Gastrocnemius medialis (tissue), 4 donors: ENCODE measurements at regions not wholly inside any gene's neighbourhood (a gene's known extent, or its start where the extent isn't known, plus 50 kb on each side); places are given as distances from the start of the nearest gene placed in this dataset.
"Not testable (repeated sequence)": the region's sequence is repeated elsewhere in the genome, so short reads cannot be mapped to it uniquely, and the experiment has no call there.

Source experiments
- ATAC-seq, 2 donors: fragments of 150-250 bp; one replicate each; pipeline ENCODE4 v1.9.1; 2016
- DNase-seq, 2 donors: peaks; one replicate each; pipeline ENCODE4 v3.0.0-alpha.2; 2019
- H3K27ac ChIP-seq, 4 donors: fragments of 200-600 bp; sonication (generic); 1 replicate in 1 of 4; 2 replicates in 3 of 4; pipeline ENCODE4 v1.5.1; 2016 to 2018; ENCODE audit warnings: mild to moderate bottlenecking in 2 of 4, moderate library complexity in 1 of 4
- H3K27me3 ChIP-seq, 3 donors: fragments of 200-600 bp; sonication (generic) in 2 of 3; 1 replicate in 1 of 3; 2 replicates in 2 of 3; pipeline versions ENCODE4 v1.5.1 to v1.6.0; 2016 to 2019; ENCODE audit warnings: mild to moderate bottlenecking in 1 of 3, moderate library complexity in 1 of 3
- H3K36me3 ChIP-seq, 2 donors: fragments of 200-600 bp; sonication (generic) in 1 of 2; one replicate each; pipeline ENCODE4 v1.5.1; 2017 to 2018
- H3K4me1 ChIP-seq, 2 donors: fragments of 200-600 bp; sonication (generic) in 1 of 2; one replicate each; pipeline ENCODE4 v1.5.1; 2016 to 2017; ENCODE audit warnings: mild to moderate bottlenecking in 2 of 2
- H3K4me3 ChIP-seq, 4 donors: fragments of 200-600 bp; sonication (generic) in 3 of 4; 1 replicate in 1 of 4; 2 replicates in 3 of 4; pipeline ENCODE4 v1.5.1; 2016 to 2019; ENCODE audit warnings: mild to moderate bottlenecking in 2 of 4
- H3K9me3 ChIP-seq, 3 donors: fragments of 200-600 bp; sonication (generic) in 2 of 3; 1 replicate in 1 of 3; 2 replicates in 2 of 3; pipeline ENCODE4 v1.5.1; 2016 to 2019
- CTCF ChIP-seq, 5 experiments: fragments of 450-650 bp in 3 of 5; fragments of 200-600 bp in 2 of 5; sonication (generic) in 2 of 5; IDR thresholded peaks in 4 of 5; conservative IDR thresholded peaks in 1 of 5; 1 replicate in 4 of 5; 2 replicates in 1 of 5; pipeline ENCODE4 v1.5.1; 2016 to 2019; ENCODE audit warnings: antibody characterized with exemption in 5 of 5, mild to moderate bottlenecking in 3 of 5, moderate library complexity in 3 of 5
- POLR2A ChIP-seq, 2 donors: fragments of 450-650 bp; IDR thresholded peaks; one replicate each; pipeline ENCODE4 v1.6.1; 2017; ENCODE audit warnings: antibody characterized with exemption in 2 of 2, mild to moderate bottlenecking in 2 of 2, moderate library complexity in 2 of 2
- in situ Hi-C, 4 donors: fragments of 200-750 bp; cut with MboI; loops; one replicate each; pipeline versions ENCODE4 v1.15.0 to v1.8.0; 2017; ENCODE audit warnings: low sequenced_read_pairs in 4 of 4
- intact Hi-C: fragments of 100-400 bp; cut with DNase I; formaldehyde crosslinking; loops from one replicate; pipeline ENCODE4 v1.15.1; 2023; ENCODE audit warnings: low total_unique reads

GRCh38 chr1:67544921-67545320 lies 114.7 kb upstream of the SERBP1 start:
- TF ChIP-seq CTCF (IDR thresholded peaks at IDR 0.05 in 4 of 5, conservative IDR thresholded peaks at IDR 0.05 in 1 of 5) (no peak), POLR2A (IDR thresholded peaks at IDR 0.05) (no peak)
- no peaks in the 10 kb centered on the region for H3K9me3 ChIP-seq
- no peak overlapping the region for H3K27ac ChIP-seq
- in situ Hi-C loops (loop anchor here in 2 of 4 donors (25.0 kb wide), 2 partner anchors 567 to 792 kb away; no protein-coding TSS in a partner anchor), intact Hi-C loops (no loop called here)
- no peaks in the 10 kb centered on the region for H3K27me3 ChIP-seq
- DNase-seq (no peak), ATAC-seq (no peak)
- H3K36me3 ChIP-seq, result no peaks in the 10 kb centered on the region
- no peaks in the 10 kb centered on the region for H3K4me1 ChIP-seq
- H3K4me3 ChIP-seq, result no peak overlapping the region

DNA sequence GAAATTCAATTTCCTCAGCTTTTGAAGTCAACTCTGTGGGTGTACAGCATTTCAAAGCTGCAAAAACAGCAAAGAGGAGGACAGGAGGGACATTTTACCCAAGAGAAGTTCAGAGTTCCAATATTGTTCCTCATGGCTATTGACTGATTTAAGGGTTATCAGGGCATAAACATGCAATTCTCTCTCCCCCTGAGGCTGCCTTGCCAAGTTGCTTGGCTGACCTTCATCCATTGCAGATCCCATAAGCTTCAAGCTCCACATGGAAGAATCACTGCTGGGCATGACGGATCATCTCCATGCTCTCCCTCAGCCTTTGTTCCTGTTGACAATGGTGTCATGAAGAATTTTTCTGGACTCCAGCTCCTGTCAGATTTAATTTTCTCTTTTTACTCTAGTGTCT lies 115.2 kb upstream of the SERBP1 start:
- TF ChIP-seq CTCF (IDR thresholded peaks at IDR 0.05 in 4 of 5, conservative IDR thresholded peaks at IDR 0.05 in 1 of 5), result no peak
- no peak for TF ChIP-seq POLR2A (IDR thresholded peaks at IDR 0.05)
- DNase-seq (no peak), ATAC-seq (no peak)
- Histone ChIP-seq H3K27ac (no peak overlapping the region), H3K4me3 (no peak overlapping the region), H3K36me3 (no peaks in the 10 kb centered on the region), H3K9me3 (no peaks in the 10 kb centered on the region), H3K4me1 (no peaks in the 10 kb centered on the region), H3K27me3 (no peaks in the 10 kb centered on the region)
- intact Hi-C loops, result no loop called here
- in situ Hi-C loops, result loop anchor here in 2 of 4 donors (25.0 kb wide), 2 partner anchors 567 to 792 kb away; no protein-coding TSS in a partner anchor

DNA sequence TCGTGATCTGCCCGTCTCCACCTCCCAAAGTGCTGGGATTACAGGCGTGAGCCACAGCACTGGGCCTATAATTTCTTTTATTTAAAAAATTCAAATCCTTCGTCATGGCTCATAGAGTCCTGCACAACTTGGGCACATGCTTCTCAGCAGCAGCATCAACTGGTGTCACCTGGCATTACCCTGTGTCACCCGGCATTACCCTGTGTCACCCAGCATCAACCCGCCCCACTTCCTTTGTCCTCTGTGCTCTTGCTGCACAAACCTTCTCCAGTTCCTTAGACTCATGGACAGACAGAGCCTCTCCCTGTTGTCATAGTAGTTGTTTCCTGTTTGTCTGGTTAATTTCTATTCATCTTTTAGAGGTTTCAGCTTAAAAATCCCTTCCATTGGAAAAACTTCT lies 121.2 kb upstream of the SERBP1 start:
- no peak overlapping the region for H3K27ac ChIP-seq
- in situ Hi-C loops (loop anchor here in 2 of 4 donors (25.0 kb wide), 1 partner anchor 136 kb away; the partner anchor contains the start of gene GADD45A (in 2 of the 2)), intact Hi-C loops (no loop called here)
- no peaks in the 10 kb centered on the region for H3K9me3 ChIP-seq
- H3K27me3 ChIP-seq, result no peaks in the 10 kb centered on the region
- H3K4me3 ChIP-seq, result no peak overlapping the region
- TF ChIP-seq POLR2A (IDR thresholded peaks at IDR 0.05) (no peak), CTCF (IDR thresholded peaks at IDR 0.05 in 4 of 5, conservative IDR thresholded peaks at IDR 0.05 in 1 of 5) (no peak)
- H3K36me3 ChIP-seq, result no peaks in the 10 kb centered on the region
- H3K4me1 ChIP-seq, result peaks cover 0 to 6% of the 10 kb centered on the region in 2 donors
- no peak for DNase-seq
- ATAC-seq, result no peak

- Histone ChIP-seq H3K27me3 (no peaks in the 10 kb centered on the region), H3K27ac (no peak overlapping the region), H3K4me1 (peaks cover 0 to 6% of the 10 kb centered on the region in 2 donors), H3K36me3 (no peaks in the 10 kb centered on the region), H3K9me3 (no peaks in the 10 kb centered on the region), H3K4me3 (no peak overlapping the region)
- ATAC-seq (no peak), DNase-seq (no peak)
- intact Hi-C loops (no loop called here), in situ Hi-C loops (loop anchor here in 2 of 4 donors (25.0 kb wide), 1 partner anchor 135 kb away; the partner anchor contains the start of gene GADD45A (in 2 of the 2))
- TF ChIP-seq CTCF (IDR thresholded peaks at IDR 0.05 in 4 of 5, conservative IDR thresholded peaks at IDR 0.05 in 1 of 5) (no peak), POLR2A (IDR thresholded peaks at IDR 0.05) (no peak)
Observed at GRCh38 chr1:67552336-67552759, 122.1 kb upstream of the SERBP1 start.

DNA sequence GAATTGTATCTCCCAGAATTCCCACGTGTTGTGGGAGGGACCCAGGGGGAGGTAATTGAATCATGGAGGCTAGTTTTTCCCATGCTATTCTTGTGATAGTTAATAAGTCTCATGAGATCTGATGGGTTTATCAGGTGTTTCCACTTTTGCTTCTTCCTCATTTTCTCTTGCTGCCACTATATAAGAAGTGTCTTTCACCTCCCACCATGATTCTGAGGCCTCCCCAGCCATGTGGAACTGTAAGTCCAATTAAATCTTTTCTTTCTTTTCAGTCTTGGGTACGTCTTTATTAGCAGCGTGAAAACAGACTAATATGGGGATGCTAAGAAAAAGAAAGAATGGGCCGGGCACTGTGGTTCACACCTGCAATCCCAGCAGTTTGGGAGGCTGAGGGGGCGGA lies 124.0 kb upstream of the SERBP1 start:
- in situ Hi-C loops, result loop anchor here in 2 of 4 donors (25.0 kb wide), 1 partner anchor 133 kb away; the partner anchor contains the start of gene GADD45A (in 2 of the 2)
- intact Hi-C loops, result not testable (repeated sequence)

More for the DNA sequence above, 124.0 kb upstream of the SERBP1 start:
- not testable (repeated sequence) for H3K27ac ChIP-seq, H3K4me3 ChIP-seq, H3K36me3 ChIP-seq, H3K9me3 ChIP-seq, ATAC-seq, DNase-seq, H3K27me3 ChIP-seq
- H3K4me1 ChIP-seq, result peaks cover 0 to 14% of the 10 kb centered on the region in 2 donors
